GM12878 (cell line): ENCODE measurements at regions not wholly inside any gene's neighbourhood (a gene's known extent, or its start where the extent isn't known, plus 50 kb on each side); places are given as distances from the start of the nearest gene placed in this dataset.

Experiments
- ATAC-seq: fragments of 200-7000 bp; cut with Tn5 transposase; 3 replicates; pipeline ENCODE4 v1.9.1; 2020; ENCODE audit warnings: mild to moderate bottlenecking, moderate library complexity
- BruUV-seq: library from RNA; stranded (reverse); fragments of 400-500 nt; replicated peaks from 2 replicates; lab custom pipeline; 2021; lab: Mats Ljungman, UMichigan
- CTCF ChIA-PET: fragments of 300-600 bp; sonication (Branson Sonifier 250); formaldehyde crosslinking; extraction: SDS; loops from one replicate; lab custom pipeline; 2021; ENCODE audit warnings: inconsistent platforms; lab: Yijun Ruan, JAX
- POLR2A ChIA-PET: fragments of 350-600 bp; formaldehyde crosslinking; extraction: SDS; loops from one replicate; lab custom pipeline; 2021; ENCODE audit warnings: inconsistent platforms; lab: Charles Lee
- RAD21 ChIA-PET: fragments of 300-600 bp; sonication (Branson Sonifier 250); formaldehyde crosslinking; loops from one replicate; lab custom pipeline; 2023; ENCODE audit warnings: antibody characterized with exemption; ENCODE audit not compliant: unreplicated experiment; lab: Charles Lee
- SMC1A ChIA-PET: fragments of 300-600 bp; sonication (Branson Sonifier 250); formaldehyde crosslinking; loops from one replicate; lab custom pipeline; 2023; ENCODE audit not compliant: unreplicated experiment, uncharacterized antibody; lab: Charles Lee
- DNase-seq: peaks from one replicate; pipeline ENCODE4 v3.0.0-alpha.2; 2011; ENCODE audit warnings: low read depth, low spot score
- FAIRE-seq: peaks from 3 replicates; lab custom pipeline; 2011; peaks lifted over from hg19 to GRCh38; lab: Jason Lieb, UNC
- H2AFZ ChIP-seq: 2 replicates; pipeline ENCODE4 v1.6.0; 2011; ENCODE audit warnings: low read depth, low read length, control low read depth; ENCODE audit not compliant: control insufficient read depth
- H3K27ac ChIP-seq: 2 replicates; pipeline ENCODE4 v1.5.1; 2011; ENCODE audit warnings: control low read depth; ENCODE audit not compliant: control insufficient read depth, insufficient read depth
- H3K27me3 ChIP-seq, 2 experiments: replicated peaks in 1 of 2; 2 replicates each; pipeline versions ENCODE4 v1.6.0 to v1.6.1; 2011; ENCODE audit warnings: low read length in 1 of 2; ENCODE audit not compliant: control insufficient read depth in 2 of 2, insufficient read depth in 2 of 2
- H3K36me3 ChIP-seq, 2 experiments: 2 replicates each; pipeline ENCODE4 v1.5.1; 2011; ENCODE audit warnings: low read length in 1 of 2; ENCODE audit not compliant: control insufficient read depth in 2 of 2, insufficient read depth in 2 of 2
- H3K4me1 ChIP-seq: 2 replicates; pipeline ENCODE4 v1.6.1; 2011; ENCODE audit warnings: mild to moderate bottlenecking, low read length, moderate library complexity, mixed read lengths; ENCODE audit not compliant: control insufficient read depth, insufficient read depth
- H3K4me2 ChIP-seq: 2 replicates; pipeline ENCODE4 v1.6.0; 2011; ENCODE audit warnings: control low read depth; ENCODE audit not compliant: control insufficient read depth, insufficient read depth
- H3K4me3 ChIP-seq: fragments of 200-600 bp; sonication (generic); 2 replicates; pipeline ENCODE4 v1.5.1; 2016
- H3K79me2 ChIP-seq: 2 replicates; pipeline ENCODE4 v1.6.0; 2011; ENCODE audit warnings: low read length; ENCODE audit not compliant: control insufficient read depth, insufficient read depth
- H3K9ac ChIP-seq: 2 replicates; pipeline ENCODE4 v1.8.0; 2011; ENCODE audit warnings: low read length, control low read depth, mixed read lengths; ENCODE audit not compliant: control insufficient read depth, insufficient read depth
- H3K9me3 ChIP-seq: replicated peaks from 3 replicates; pipeline ENCODE4 v1.5.1; 2011; ENCODE audit warnings: mild to moderate bottlenecking, low read length; ENCODE audit not compliant: control insufficient read depth, insufficient read depth
- H4K20me1 ChIP-seq: 2 replicates; pipeline ENCODE4 v1.6.0; 2011; ENCODE audit not compliant: control insufficient read depth, insufficient read depth
- BHLHE40 ChIP-seq, 2 experiments: fragments of 450-650 bp in 1 of 2; IDR thresholded peaks; 2 replicates each; pipeline ENCODE4 v1.6.1; 2011 to 2017; ENCODE audit warnings: low read depth in 2 of 2, borderline replicate concordance in 1 of 2, improper control_type of control experiment in 1 of 2, low read length in 1 of 2, mild to moderate bottlenecking in 1 of 2
- JUND ChIP-seq: IDR thresholded peaks from 2 replicates; pipeline ENCODE4 v1.6.1; 2012; ENCODE audit warnings: low read depth, mild to moderate bottlenecking, low read length, improper control_type of control experiment, moderate library complexity
- LARP7 ChIP-seq: fragments of 450-650 bp; IDR thresholded peaks from 2 replicates; pipeline ENCODE4 v1.6.1; 2017; ENCODE audit warnings: mild to moderate bottlenecking
- NR2C1 ChIP-seq: fragments of 450-650 bp; IDR thresholded peaks from 2 replicates; pipeline ENCODE4 v1.6.1; 2017; ENCODE audit warnings: antibody characterized with exemption, mild to moderate bottlenecking, moderate library complexity
- NR2F1 ChIP-seq: fragments of 450-650 bp; conservative IDR thresholded peaks from 2 replicates; pipeline ENCODE4 v1.6.1; 2017; ENCODE audit warnings: mild to moderate bottlenecking
- PAX8 ChIP-seq: fragments of 450-650 bp; IDR thresholded peaks from 2 replicates; pipeline ENCODE4 v1.6.1; 2017; ENCODE audit warnings: mild to moderate bottlenecking, moderate library complexity
- PML ChIP-seq: IDR thresholded peaks from 2 replicates; pipeline ENCODE4 v1.6.1; 2012; ENCODE audit warnings: low read length, inconsistent platforms
- RCOR1 ChIP-seq: conservative IDR thresholded peaks from 2 replicates; pipeline ENCODE4 v1.6.1; 2012; ENCODE audit warnings: low read depth, low read length, improper control_type of control experiment
- STAT1 ChIP-seq: fragments of 450-650 bp; conservative IDR thresholded peaks from 2 replicates; pipeline ENCODE4 v1.6.1; 2014; ENCODE audit warnings: antibody characterized with exemption, mild to moderate bottlenecking
- ZBED1 ChIP-seq: IDR thresholded peaks from 2 replicates; pipeline ENCODE4 v1.6.1; 2016; ENCODE audit warnings: borderline replicate concordance
- ZBTB33 ChIP-seq: fragments of 450-650 bp; IDR thresholded peaks from 2 replicates; pipeline ENCODE4 v1.6.1; 2017; ENCODE audit warnings: mild to moderate bottlenecking
- ZSCAN29 ChIP-seq: fragments of 450-650 bp; IDR thresholded peaks from 2 replicates; pipeline ENCODE4 v1.6.1; 2017; ENCODE audit warnings: mild to moderate bottlenecking, moderate library complexity
- WGBS: methylation state at CpG from one replicate; pipeline ENCODE4 v1.1.6; 2016; ENCODE audit warnings: low lambda C conversion rate; ENCODE audit not compliant: insufficient replicate concordance, insufficient coverage; ENCODE audit errors: missing lambda C conversion rate; 5-methylcytosine and 5-hydroxymethylcytosine counted together
- in situ Hi-C: fragments of 300-500 bp; cut with MboI; formaldehyde crosslinking; loops from 9 replicates; pipeline ENCODE4 v1.14.3; 2018; ENCODE audit warnings: mixed read lengths
- intact Hi-C: fragments of 100-400 bp; cut with micrococcal nuclease; formaldehyde crosslinking; loops from one replicate; pipeline ENCODE4 v1.14.2; 2022; ENCODE audit not compliant: unreplicated experiment

- no peak for FAIRE-seq
- Histone ChIP-seq H4K20me1 (no peaks in the 10 kb centered on the region), H3K4me1 (no peaks in the 10 kb centered on the region), H3K79me2 (no peaks in the 10 kb centered on the region), H3K4me3 (no peak overlapping the region), H3K27ac (no peak overlapping the region), H3K9ac (no peak overlapping the region), H2AFZ (no peak overlapping the region), H3K9me3 (no peaks in the 10 kb centered on the region), H3K36me3 (no peaks in the 10 kb centered on the region), H3K27me3 (no peaks in the 10 kb centered on the region), H3K4me2 (no peak overlapping the region)
- no peak for DNase-seq
- 11% methylated on average over 4 of the region's 4 CpGs for WGBS
- POLR2A ChIA-PET: no interaction called here
- no TSS peak for BruUV-seq
- TF ChIP-seq ZBTB33: no peak
- TF ChIP-seq NR2C1: no peak
- no peak for TF ChIP-seq PAX8
- no peak for TF ChIP-seq RCOR1
- TF ChIP-seq BHLHE40 (IDR thresholded peaks at IDR 0.05; ENCODE audit: borderline replicate concordance in 1 of 2, low read depth in 2 of 2, low read length in 1 of 2): no peak
- TF ChIP-seq STAT1: no peak
- TF ChIP-seq JUND: no peak
- no peak for TF ChIP-seq ZBED1
- TF ChIP-seq LARP7: no peak
- TF ChIP-seq PML: no peak
- TF ChIP-seq ZSCAN29: no peak
- TF ChIP-seq NR2F1: no peak
- intact Hi-C loops (no loop called here), in situ Hi-C loops (no loop called here)
- RAD21 ChIA-PET: no interaction called here
- CTCF ChIA-PET: interaction anchor here (0.6 kb wide), 1 partner anchor 183 kb away, joined by 3 read pairs; no protein-coding TSS in a partner anchor
- ATAC-seq: no peak
- SMC1A ChIA-PET: interaction anchor here (0.7 kb wide), 1 partner anchor 19 kb away, joined by 3 read pairs; no protein-coding TSS in a partner anchor
Observed at GRCh38 chr6:93792746-93793145, 373.4 kb upstream of the EPHA7 start.
